ENCODE measurements at regions not wholly inside any gene's neighbourhood (a gene's known extent, or its start where the extent isn't known, plus 50 kb on each side); places are given as distances from the start of the nearest gene placed in this dataset.

DNA sequence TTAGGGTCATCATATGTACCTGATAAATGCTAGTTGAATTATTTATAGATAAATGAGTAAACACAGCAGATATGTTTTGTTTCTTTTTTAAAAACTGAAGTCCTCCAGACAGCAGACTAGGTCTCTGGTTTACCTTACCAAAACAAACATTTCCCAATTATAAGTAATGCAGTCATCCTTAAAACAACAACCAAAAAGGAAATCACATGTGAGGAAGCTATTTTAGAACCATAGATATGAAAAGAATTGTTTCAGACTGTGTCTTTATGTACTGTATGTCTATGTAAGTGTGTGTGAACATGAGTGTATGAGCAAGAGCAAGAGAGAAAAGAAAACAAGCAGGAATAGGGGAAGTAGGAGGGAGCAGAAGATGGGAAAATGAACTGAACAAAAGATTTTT lies 441.0 kb downstream of the CPS1 start:
- Histone ChIP-seq H3K9me1 (ENCODE audit: control insufficient read depth, extremely low read depth, insufficient read depth, low read length) (no peaks in the 10 kb centered on the region), H3K36me3 (ENCODE audit: control insufficient read depth in 2 of 2, extremely low read depth in 1 of 2, insufficient read depth in 2 of 2, low read length in 2 of 2) (no peaks in the 10 kb centered on the region), H3K9me3 (ENCODE audit: control insufficient read depth, low read depth, low read length) (no peaks in the 10 kb centered on the region), H3K9ac (ENCODE audit: control insufficient read depth, extremely low read depth, insufficient read depth, low read length) (no peak overlapping the region), H3K27me3 (ENCODE audit: control insufficient read depth, extremely low read depth, insufficient read depth, low read length) (no peaks in the 10 kb centered on the region), H3K4me3 (ENCODE audit: control insufficient read depth in 2 of 3, extremely low read depth in 1 of 3, insufficient read depth in 2 of 3, low read depth in 1 of 3, low read length in 3 of 3) (no peak overlapping the region), H3K4me2 (ENCODE audit: control insufficient read depth, extremely low read depth, insufficient read depth, low read depth, low read length) (no peak overlapping the region), H4K20me1 (ENCODE audit: control insufficient read depth, extremely low read depth, insufficient read depth, low read length) (no peaks in the 10 kb centered on the region), H3K4me1 (ENCODE audit: control insufficient read depth, extremely low read depth, insufficient read depth, low read length) (no peaks in the 10 kb centered on the region), H2AFZ (ENCODE audit: control insufficient read depth, low read length) (no peak overlapping the region), H3K27ac (ENCODE audit: control insufficient read depth, insufficient read depth, low read length) (no peak overlapping the region), H3K79me2 (ENCODE audit: control insufficient read depth, insufficient read depth, low read length) (no peaks in the 10 kb centered on the region)
- DNase-seq (ENCODE audit: low read depth, low spot score) (no peak), FAIRE-seq (no peak)
- TF ChIP-seq CTCF (optimal IDR thresholded peaks at IDR 0.05 in 1 of 3, IDR thresholded peaks at IDR 0.05 in 1 of 3, conservative IDR thresholded peaks at IDR 0.05 in 1 of 3; ENCODE audit: extremely low read depth in 1 of 3, insufficient read depth in 2 of 3, low read length in 3 of 3) (no peak), EZH2 (IDR thresholded peaks at IDR 0.05; ENCODE audit: low read length) (no peak)
- dilution Hi-C loops (cut with MboI; ENCODE audit: extremely low pct_ligation_motif_present, low sequenced_read_pairs): no loop called here

DNA sequence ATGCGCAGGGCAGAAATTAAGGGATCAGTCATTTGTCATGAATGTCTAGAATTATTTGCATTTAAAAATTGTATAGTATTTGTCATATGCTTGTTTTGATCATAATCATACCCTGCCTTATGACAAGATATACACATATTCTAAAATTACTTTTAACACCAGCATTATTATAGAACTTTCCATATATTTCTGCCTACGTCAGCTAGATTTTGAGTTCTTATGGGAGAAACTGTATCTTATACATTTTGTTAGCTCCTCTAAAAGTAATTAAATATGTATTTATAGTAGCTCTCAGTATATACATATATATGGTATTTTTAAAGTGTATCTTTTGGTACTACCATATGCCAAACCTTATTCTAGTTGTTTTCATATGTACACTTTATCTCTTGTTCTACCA lies 441.9 kb downstream of the CPS1 start:
- Histone ChIP-seq H3K27ac (ENCODE audit: control insufficient read depth, insufficient read depth, low read length) (no peak overlapping the region), H3K4me2 (ENCODE audit: control insufficient read depth, extremely low read depth, insufficient read depth, low read depth, low read length) (no peak overlapping the region), H3K9me3 (ENCODE audit: control insufficient read depth, low read depth, low read length) (no peaks in the 10 kb centered on the region), H3K79me2 (ENCODE audit: control insufficient read depth, insufficient read depth, low read length) (no peaks in the 10 kb centered on the region), H4K20me1 (ENCODE audit: control insufficient read depth, extremely low read depth, insufficient read depth, low read length) (no peaks in the 10 kb centered on the region), H3K9me1 (ENCODE audit: control insufficient read depth, extremely low read depth, insufficient read depth, low read length) (no peaks in the 10 kb centered on the region), H3K27me3 (ENCODE audit: control insufficient read depth, extremely low read depth, insufficient read depth, low read length) (no peaks in the 10 kb centered on the region), H3K4me3 (ENCODE audit: control insufficient read depth in 2 of 3, extremely low read depth in 1 of 3, insufficient read depth in 2 of 3, low read depth in 1 of 3, low read length in 3 of 3) (no peak overlapping the region), H2AFZ (ENCODE audit: control insufficient read depth, low read length) (no peak overlapping the region), H3K4me1 (ENCODE audit: control insufficient read depth, extremely low read depth, insufficient read depth, low read length) (no peaks in the 10 kb centered on the region), H3K9ac (ENCODE audit: control insufficient read depth, extremely low read depth, insufficient read depth, low read length) (no peak overlapping the region), H3K36me3 (ENCODE audit: control insufficient read depth in 2 of 2, extremely low read depth in 1 of 2, insufficient read depth in 2 of 2, low read length in 2 of 2) (no peaks in the 10 kb centered on the region)
- FAIRE-seq: no peak
- DNase-seq (ENCODE audit: low read depth, low spot score): no peak
- dilution Hi-C loops (cut with MboI; ENCODE audit: extremely low pct_ligation_motif_present, low sequenced_read_pairs): no loop called here
- TF ChIP-seq EZH2 (IDR thresholded peaks at IDR 0.05; ENCODE audit: low read length) (no peak), CTCF (optimal IDR thresholded peaks at IDR 0.05 in 1 of 3, IDR thresholded peaks at IDR 0.05 in 1 of 3, conservative IDR thresholded peaks at IDR 0.05 in 1 of 3; ENCODE audit: extremely low read depth in 1 of 3, insufficient read depth in 2 of 3, low read length in 3 of 3) (no peak)

Measured in keratinocyte (primary cell).